PC-9 (cell line): ENCODE measurements at regions not wholly inside any gene's neighbourhood (a gene's known extent, or its start where the extent isn't known, plus 50 kb on each side); places are given as distances from the start of the nearest gene placed in this dataset.

Experiments used
- BruUV-seq: library from RNA; stranded (reverse); fragments of 400-500 nt; replicated peaks from 2 replicates; lab custom pipeline; 2021; lab: Mats Ljungman, UMichigan
- CTCF ChIA-PET: fragments of 300-600 bp; sonication (Branson Sonifier 250); formaldehyde crosslinking; loops from one replicate; lab custom pipeline; 2022; ENCODE audit warnings: antibody characterized with exemption; lab: Charles Lee
- POLR2A ChIA-PET: fragments of 300-600 bp; sonication (Branson Sonifier 250); formaldehyde crosslinking; loops from one replicate; lab custom pipeline; 2022; ENCODE audit warnings: antibody characterized with exemption; ENCODE audit not compliant: unreplicated experiment; lab: Charles Lee
- DNase-seq, 2 experiments: peaks; one replicate each; pipeline versions ENCODE4 v3.0.0 to v3.0.0-alpha.2; 2015 to 2022; ENCODE audit warnings: mixed read lengths in 1 of 2
- H2AFZ ChIP-seq: fragments of 200-600 bp; sonication (generic); 2 replicates; pipeline ENCODE4 v1.8.1; 2017; ENCODE audit warnings: antibody characterized with exemption
- H3F3A ChIP-seq: fragments of 200-600 bp; sonication (generic); 2 replicates; pipeline ENCODE4 v1.8.1; 2017; ENCODE audit warnings: antibody characterized with exemption, mild to moderate bottlenecking, low read depth; ENCODE audit not compliant: insufficient read depth
- H3K27ac ChIP-seq: fragments of 200-600 bp; sonication (generic); 2 replicates; pipeline ENCODE4 v1.6.1; 2016; ENCODE audit warnings: mixed run types
- H3K27me3 ChIP-seq: fragments of 200-600 bp; sonication (generic); 2 replicates; pipeline ENCODE4 v1.6.1; 2016; ENCODE audit warnings: low read depth, mixed run types; ENCODE audit not compliant: insufficient read depth
- H3K36me3 ChIP-seq: fragments of 200-600 bp; sonication (generic); 2 replicates; pipeline ENCODE4 v1.6.1; 2016; ENCODE audit warnings: low read depth, mixed run types
- H3K4me1 ChIP-seq: fragments of 200-600 bp; sonication (generic); replicated peaks from 2 replicates; pipeline ENCODE4 v1.6.1; 2016; ENCODE audit warnings: mixed run types; ENCODE audit not compliant: insufficient read depth
- H3K4me2 ChIP-seq: fragments of 200-600 bp; sonication (generic); 2 replicates; pipeline ENCODE4 v1.6.1; 2017; ENCODE audit warnings: mixed run types
- H3K4me3 ChIP-seq: fragments of 200-600 bp; sonication (generic); 2 replicates; pipeline ENCODE4 v1.6.1; 2016; ENCODE audit warnings: mixed run types
- H3K79me2 ChIP-seq: fragments of 200-600 bp; sonication (generic); 2 replicates; pipeline ENCODE4 v1.6.1; 2017; ENCODE audit warnings: low read depth, mixed run types
- H3K9me2 ChIP-seq: fragments of 200-600 bp; sonication (generic); 2 replicates; pipeline ENCODE4 v1.8.1; 2017; ENCODE audit warnings: mild to moderate bottlenecking; ENCODE audit not compliant: insufficient read depth
- H3K9me3 ChIP-seq: fragments of 200-600 bp; sonication (generic); 2 replicates; pipeline ENCODE4 v1.8.1; 2016; ENCODE audit warnings: low read depth; ENCODE audit not compliant: insufficient read depth
- H4K20me1 ChIP-seq: fragments of 200-600 bp; sonication (generic); 2 replicates; pipeline ENCODE4 v1.8.1; 2017; ENCODE audit not compliant: insufficient read depth
- EZH2 ChIP-seq: fragments of 200-600 bp; sonication (generic); IDR thresholded peaks from 2 replicates; pipeline ENCODE4 v1.8.0; 2017; ENCODE audit warnings: antibody characterized with exemption, low read depth
- intact Hi-C: fragments of 100-400 bp; cut with micrococcal nuclease; formaldehyde crosslinking; loops from one replicate; pipeline ENCODE4 v1.10.0; 2022; ENCODE audit not compliant: unreplicated experiment
- TF ChIP-seq, protein P1 (sequence below): fragments of 200-600 bp; sonication (generic); conservative IDR thresholded peaks from 2 replicates; pipeline ENCODE4 v1.6.1; 2017; ENCODE audit warnings: mixed run types, antibody characterized with exemption, mild to moderate bottlenecking, moderate library complexity

DNA sequence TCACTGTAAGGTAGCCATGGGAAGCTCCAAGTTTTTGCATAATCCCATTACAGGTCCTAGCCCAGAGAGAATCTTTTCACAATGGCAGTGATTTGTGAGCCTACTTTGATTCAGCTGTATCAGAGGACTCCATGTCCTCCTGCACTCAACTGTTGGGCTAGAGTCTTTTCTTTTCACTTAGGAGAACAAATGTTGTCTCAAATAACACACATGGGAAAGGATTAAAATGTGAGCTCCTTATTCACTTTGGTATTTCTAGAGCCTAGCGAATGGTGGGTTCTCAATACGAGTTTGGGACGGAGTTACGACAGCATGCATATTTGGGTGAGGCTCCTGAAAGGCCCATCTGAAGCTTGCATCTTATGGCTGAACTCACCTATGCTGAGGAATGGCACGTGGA is 183.5 kb upstream of the STEAP4 start:
- no peak overlapping the region for H3K27ac ChIP-seq
- DNase-seq = no peak
- H3K36me3 ChIP-seq = no peaks in the 10 kb centered on the region
- H3K4me1 ChIP-seq = no peaks in the 10 kb centered on the region
- intact Hi-C loops = no loop called here
- no peaks in the 10 kb centered on the region for H3K9me3 ChIP-seq
- TF ChIP-seq, protein P1, sequence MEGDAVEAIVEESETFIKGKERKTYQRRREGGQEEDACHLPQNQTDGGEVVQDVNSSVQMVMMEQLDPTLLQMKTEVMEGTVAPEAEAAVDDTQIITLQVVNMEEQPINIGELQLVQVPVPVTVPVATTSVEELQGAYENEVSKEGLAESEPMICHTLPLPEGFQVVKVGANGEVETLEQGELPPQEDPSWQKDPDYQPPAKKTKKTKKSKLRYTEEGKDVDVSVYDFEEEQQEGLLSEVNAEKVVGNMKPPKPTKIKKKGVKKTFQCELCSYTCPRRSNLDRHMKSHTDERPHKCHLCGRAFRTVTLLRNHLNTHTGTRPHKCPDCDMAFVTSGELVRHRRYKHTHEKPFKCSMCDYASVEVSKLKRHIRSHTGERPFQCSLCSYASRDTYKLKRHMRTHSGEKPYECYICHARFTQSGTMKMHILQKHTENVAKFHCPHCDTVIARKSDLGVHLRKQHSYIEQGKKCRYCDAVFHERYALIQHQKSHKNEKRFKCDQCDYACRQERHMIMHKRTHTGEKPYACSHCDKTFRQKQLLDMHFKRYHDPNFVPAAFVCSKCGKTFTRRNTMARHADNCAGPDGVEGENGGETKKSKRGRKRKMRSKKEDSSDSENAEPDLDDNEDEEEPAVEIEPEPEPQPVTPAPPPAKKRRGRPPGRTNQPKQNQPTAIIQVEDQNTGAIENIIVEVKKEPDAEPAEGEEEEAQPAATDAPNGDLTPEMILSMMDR = no peak
- TF ChIP-seq EZH2 = no peak
- H4K20me1 ChIP-seq = no peaks in the 10 kb centered on the region
- H3K27me3 ChIP-seq = no peaks in the 10 kb centered on the region
- POLR2A ChIA-PET = interaction anchor here (0.6 kb wide), 1 partner anchor 262 kb away, joined by 4 read pairs; no protein-coding TSS in a partner anchor
- no peaks in the 10 kb centered on the region for H3K9me2 ChIP-seq
- no peak overlapping the region for H3K4me3 ChIP-seq
- no TSS peak for BruUV-seq
- CTCF ChIA-PET = no interaction called here
- no peaks in the 10 kb centered on the region for H3F3A ChIP-seq
- H2AFZ ChIP-seq = no peak overlapping the region
- no peak overlapping the region for H3K4me2 ChIP-seq
- no peaks in the 10 kb centered on the region for H3K79me2 ChIP-seq

DNA sequence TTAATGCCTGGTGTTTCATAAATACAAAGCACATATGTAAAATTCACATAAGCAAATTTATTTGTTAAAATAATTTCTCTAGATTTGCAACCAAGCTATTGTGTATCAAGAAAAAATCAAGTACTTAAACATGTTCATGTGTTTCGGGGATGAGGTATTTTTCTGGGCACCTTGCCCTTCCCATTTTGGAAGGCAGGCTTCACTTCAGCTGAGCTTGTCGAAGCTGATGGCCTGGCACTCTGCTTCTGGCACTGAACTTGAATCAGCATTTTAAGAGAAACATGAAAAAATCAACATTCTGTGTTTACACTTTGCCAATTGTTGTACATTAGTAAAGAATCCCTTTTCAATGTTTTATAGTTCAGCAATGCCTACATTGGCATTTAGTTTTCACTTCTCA is 179.1 kb upstream of the STEAP4 start:
- no peaks in the 10 kb centered on the region for H3K27me3 ChIP-seq
- TF ChIP-seq EZH2 = no peak
- TF ChIP-seq, protein P1 = no peak
- ChIA-PET CTCF (no interaction called here), POLR2A (no interaction called here)
- H3K36me3 ChIP-seq = no peaks in the 10 kb centered on the region
- H3K27ac ChIP-seq = no peak overlapping the region
- no peak overlapping the region for H3K4me2 ChIP-seq
- BruUV-seq = no TSS peak
- intact Hi-C loops = no loop called here
- H4K20me1 ChIP-seq = no peaks in the 10 kb centered on the region
- H3K9me3 ChIP-seq = 0 out of 2 replicates have a peak, but pooled peaks cover 3% of the 10 kb centered on the region
- H3K4me1 ChIP-seq = no peaks in the 10 kb centered on the region
- no peaks in the 10 kb centered on the region for H3K9me2 ChIP-seq
- H3K79me2 ChIP-seq = no peaks in the 10 kb centered on the region
- H3F3A ChIP-seq = no peaks in the 10 kb centered on the region
- no peak overlapping the region for H2AFZ ChIP-seq
- no peak overlapping the region for H3K4me3 ChIP-seq
- DNase-seq = no peak

DNA sequence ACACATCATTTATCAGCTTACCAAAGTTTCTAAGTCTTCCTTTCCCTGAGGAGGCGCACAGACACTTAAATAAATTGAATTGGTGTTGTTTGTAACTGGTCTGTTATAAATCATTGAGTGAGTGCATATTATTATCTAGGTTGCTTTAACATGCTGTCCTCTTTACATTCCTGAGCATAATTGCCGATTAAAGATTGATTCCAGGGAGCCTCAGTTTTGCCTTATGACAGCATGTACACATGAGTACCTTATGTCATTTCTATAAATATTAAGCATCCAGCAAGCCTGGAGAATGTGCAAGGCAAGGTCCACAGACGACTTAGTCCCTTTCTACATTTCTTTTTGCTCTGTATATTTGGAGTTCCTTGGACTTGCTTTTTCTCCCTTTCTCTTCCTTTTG is 177.9 kb upstream of the STEAP4 start:
- DNase-seq = no peak
- no peaks in the 10 kb centered on the region for H3K4me1 ChIP-seq
- no peaks in the 10 kb centered on the region for H3K27me3 ChIP-seq
- H3K9me2 ChIP-seq = no peaks in the 10 kb centered on the region
- H3K4me3 ChIP-seq = no peak overlapping the region
- no TSS peak for BruUV-seq
- POLR2A ChIA-PET = no interaction called here
- TF ChIP-seq, protein P1 = no peak
- no peak for TF ChIP-seq EZH2
- H3K4me2 ChIP-seq = no peak overlapping the region
- H4K20me1 ChIP-seq = no peaks in the 10 kb centered on the region
- H3K9me3 ChIP-seq = 0 out of 2 replicates have a peak, but pooled peaks cover 3% of the 10 kb centered on the region
- no peaks in the 10 kb centered on the region for H3F3A ChIP-seq
- no peak overlapping the region for H2AFZ ChIP-seq
- no peak overlapping the region for H3K27ac ChIP-seq
- H3K36me3 ChIP-seq = no peaks in the 10 kb centered on the region
- no peaks in the 10 kb centered on the region for H3K79me2 ChIP-seq
- intact Hi-C loops = no loop called here
- CTCF ChIA-PET = no interaction called here
